GM21360 (cell line): ENCODE measurements at regions not wholly inside any gene's neighbourhood (a gene's known extent, or its start where the extent isn't known, plus 50 kb on each side); places are given as distances from the start of the nearest gene placed in this dataset.
"Not testable (repeated sequence)": the region's sequence is repeated elsewhere in the genome, so short reads cannot be mapped to it uniquely, and the experiment has no call there.

Experiments
- ATAC-seq: cut with Tn5 transposase; IDR thresholded peaks from one replicate; pipeline ENCODE4 v1.9.1; 2021; ENCODE audit warnings: mild to moderate bottlenecking, moderate library complexity; ENCODE audit not compliant: unreplicated experiment

DNA sequence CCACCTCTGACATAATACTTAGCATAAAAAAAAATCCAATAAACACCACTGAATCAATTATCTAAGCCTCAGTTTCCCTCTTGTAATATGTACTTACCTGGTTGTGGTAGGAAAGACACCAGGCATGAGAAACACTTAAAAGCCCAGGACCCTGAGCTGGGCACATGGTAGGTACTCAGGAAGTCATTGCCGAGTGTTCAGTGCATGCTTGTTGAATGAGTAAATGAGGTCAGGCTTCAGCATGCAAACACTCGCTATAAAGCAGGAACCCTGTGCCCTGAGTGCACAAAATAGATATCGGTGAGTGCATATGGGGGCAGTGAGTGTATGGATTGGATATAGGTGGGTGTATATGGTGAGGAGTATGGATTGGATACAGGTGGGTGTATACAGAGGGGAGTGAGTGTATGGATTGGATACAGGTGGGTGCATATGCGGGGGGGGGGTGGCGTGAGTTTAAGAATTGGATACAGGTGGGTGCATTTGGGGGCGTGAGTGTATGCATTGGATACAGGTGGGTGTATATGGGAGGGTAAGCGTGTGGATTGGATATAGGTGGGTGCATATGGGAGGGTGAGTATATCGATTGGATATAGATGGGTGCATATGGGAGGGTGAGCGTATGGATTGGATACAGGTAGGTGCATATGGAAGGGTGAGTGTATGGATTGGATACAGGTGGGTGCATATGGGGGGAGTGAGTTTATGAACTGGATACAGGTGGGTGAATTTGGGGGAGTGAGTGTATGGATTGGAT is 194.3 kb upstream of the MSX2 start:
- no peak for ATAC-seq

DNA sequence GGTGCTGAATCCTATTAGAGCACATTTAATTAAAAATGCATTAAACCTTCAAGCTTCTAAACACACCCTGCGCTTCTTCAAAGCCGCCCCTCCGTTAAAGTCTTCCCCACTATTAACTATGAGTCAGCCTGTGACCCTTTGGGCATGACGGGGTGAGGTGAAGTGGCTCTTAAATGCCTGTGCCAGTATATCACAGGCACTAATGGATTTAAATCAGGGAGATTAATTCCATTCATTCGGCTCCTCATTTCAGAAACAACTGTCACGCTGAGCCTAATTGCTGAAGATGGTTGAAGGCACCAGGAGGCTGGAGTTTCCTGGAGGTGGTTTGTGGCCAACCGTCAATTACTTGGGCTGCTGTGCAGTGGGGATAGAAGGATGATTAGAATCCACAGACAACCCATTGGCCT is 192.6 kb upstream of the MSX2 start:
- ATAC-seq: no peak

DNA sequence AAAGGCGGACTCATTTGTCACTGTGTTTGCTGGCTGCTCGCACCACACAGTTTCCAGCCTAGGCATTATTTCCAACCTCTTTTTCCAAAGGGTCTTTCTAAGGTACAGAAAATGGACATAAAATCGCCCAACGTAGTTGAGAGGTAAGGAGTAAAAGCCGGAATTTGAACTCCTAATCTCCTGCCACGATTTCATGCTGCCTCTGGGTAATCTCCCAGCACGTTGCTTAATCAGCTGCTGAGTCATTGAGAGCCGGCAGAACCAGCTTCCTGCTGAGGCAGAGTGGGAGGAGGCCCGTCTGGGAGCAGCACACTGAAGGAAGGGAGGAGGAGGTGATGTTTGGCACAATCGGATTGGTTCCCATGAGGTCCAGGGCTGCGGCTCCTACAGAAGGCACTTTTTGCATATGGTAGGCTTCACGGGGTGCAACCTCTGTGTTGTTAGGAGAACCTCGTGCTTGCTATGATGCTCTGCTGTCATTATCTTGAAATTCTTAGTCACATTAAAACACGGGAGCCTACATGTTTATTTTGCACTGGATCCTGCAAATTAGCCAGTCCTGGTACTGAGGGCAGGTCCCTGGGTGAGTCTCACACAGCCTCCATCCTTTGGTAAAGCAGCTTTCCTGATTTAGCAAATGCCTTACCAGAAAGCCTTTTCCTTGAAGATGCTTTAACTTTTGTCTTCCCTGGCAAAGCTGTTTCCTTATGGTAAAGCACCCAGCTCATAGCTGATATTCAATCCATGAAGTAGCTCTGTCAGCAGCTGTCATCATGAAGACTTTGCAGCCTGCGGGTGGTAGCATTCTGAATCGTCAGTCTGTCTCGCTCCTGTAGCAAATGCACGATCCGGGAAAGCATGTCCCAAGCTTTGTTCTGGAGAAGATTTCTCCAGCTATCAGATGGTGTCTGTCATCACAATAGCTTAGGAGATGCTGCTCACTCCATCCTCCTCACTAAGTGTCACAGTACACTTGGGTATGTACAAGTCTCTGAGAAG is 191.6 kb upstream of the MSX2 start:
- ATAC-seq: no peak

DNA sequence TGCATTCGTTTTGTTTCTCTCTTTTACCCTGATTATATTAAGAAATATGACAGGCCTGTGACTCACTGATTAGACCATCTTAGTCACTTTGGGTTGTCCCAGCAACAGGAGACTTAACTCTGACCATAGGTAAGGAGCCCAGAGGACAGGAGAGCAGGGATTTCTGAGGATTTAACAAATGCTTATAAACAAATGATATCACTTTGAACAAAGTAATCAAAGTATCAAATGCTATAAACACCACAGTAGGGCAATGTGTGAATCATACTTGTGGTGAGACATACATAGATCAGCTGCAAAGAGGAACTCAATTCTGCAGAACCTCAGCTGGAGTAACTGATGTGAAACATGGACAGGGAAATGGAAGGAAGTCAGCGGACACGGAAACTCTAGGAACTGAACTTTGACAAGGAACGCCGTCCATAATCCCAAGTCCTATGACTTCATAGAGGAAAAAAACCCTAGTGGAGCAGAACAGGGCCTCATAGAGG is 190.6 kb upstream of the MSX2 start:
- ATAC-seq: no peak

DNA sequence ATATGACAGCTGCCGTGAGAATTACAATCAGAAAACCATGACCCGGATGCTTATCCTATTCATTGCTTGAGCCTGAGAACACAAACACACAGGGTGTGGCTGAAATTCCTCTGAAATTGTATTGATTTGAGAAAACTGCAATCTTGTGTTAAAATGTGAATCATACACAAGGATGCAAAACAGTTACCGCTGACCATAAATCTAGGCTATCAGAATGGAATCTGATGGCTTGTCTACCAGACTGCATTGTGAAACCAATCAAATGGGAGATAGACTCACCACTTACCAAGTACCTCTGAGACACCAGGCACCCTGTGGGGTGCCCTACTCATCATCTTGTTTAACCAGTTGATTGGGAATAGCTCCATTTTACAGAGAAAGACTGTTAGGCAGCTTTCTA is 188.7 kb upstream of the MSX2 start:
- no peak for ATAC-seq

DNA sequence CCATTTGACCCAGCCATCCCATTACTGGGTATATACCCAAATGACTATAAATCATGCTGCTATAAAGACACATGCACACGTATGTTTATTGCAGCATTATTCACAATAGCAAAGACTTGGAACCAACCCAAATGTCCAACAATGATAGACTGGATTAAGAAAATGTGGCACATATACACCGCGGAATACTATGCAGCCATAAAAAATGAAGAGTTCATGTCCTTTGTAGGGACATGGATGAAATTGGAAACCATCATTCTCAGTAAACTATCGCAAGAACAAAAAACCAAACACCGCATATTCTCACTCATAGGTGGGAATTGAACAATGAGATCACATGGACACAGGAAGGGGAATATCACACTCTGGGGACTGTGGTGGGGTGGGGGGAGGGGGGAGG is 184.6 kb upstream of the MSX2 start:
- not testable (repeated sequence) for ATAC-seq

DNA sequence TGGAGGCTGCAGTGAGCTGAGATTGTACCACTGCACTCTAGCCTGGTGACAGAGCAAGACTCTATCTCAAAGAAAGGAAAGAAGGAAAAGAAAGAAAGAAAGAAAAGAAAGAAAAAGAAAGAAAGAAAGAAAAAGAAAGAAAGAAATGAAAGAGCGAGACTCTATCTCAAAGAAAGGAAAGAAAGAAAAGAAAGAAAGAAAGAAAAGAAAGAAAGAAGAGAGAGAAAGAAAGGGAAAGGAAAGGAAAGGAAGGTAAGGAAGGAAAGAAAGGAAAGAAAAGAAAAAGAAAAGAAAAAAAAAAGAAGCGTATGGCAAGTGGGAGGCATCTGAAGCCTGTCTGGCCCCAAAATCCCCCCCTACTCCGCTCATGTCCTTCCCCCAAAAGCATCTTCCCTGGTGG is 182.3 kb upstream of the MSX2 start:
- no peak for ATAC-seq

DNA sequence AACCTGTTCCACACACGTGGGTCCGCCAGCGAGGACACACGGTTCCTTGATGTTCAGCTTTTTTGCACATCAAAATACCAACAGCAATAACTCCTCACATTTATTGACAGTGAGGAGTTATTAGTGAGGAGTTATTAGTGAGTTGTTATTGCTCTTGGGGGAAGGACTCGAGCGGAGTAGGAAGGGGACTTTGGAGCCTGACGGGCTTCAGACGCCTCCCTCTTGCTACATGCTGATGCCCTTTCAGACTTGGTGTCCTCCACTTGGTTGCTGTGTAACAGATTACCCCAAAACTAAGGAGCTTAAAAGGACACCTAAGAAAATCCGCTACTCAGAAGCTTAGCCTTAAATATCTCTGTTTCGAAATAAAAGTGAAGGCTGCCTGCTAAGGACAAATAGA is 181.9 kb upstream of the MSX2 start:
- ATAC-seq: no peak

DNA sequence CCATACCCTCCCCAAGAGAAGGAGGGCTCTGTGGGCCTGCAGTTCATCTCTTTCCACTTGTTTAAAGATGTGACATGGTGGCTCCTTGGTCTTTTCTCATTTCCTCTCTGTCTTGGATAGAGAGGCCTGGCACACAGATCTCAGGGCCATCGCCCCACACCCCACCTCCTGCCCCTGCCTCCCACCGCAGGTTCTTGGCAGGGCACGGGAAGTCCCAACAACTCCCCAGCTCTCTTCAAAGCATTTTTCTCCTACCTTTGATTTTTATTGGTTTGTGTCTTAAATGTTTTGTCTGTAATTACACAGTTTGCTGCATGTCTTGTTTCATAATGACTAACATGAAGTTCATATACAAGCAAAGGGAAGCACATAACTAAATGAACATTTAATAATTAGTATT is 178.5 kb upstream of the MSX2 start:
- no peak for ATAC-seq

DNA sequence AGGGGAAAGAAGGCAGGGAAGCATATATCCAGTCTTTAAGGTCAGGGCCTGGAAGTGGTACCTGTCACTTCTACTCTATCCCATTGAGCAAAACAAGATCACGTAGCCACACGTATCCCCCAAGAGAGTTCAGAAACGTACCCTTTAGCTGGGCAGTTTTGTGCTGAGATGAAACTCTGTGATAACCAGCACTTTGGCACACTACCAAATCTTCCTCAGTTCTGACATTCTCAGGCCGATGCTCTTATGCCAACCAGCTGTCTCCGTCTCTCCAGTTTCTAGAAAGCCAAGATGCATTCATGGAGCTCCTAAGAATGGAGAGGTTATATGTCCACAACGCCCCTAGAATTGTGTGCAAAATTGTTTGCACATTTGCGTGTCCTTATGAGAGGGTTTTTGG is 176.6 kb upstream of the MSX2 start:
- ATAC-seq: no peak

DNA sequence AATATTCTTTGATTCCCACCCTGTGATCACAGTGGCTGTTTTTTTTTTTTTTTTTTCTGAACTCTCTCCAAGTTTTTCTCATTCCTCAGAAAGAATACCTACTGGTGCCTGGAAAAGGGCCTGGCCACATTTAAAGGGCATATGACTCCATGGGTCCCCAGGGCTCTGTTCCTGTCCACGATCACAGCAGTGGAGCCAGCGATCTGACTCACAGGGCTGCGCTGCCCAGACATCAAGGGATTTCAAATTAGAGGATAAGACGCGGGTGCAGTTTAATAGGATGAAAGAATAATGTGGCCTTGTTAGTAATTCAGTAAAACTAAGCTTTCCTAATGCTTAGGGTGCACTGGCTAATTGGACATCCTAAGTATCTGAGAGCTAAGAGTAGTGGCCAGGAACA is 175.1 kb upstream of the MSX2 start:
- no peak for ATAC-seq

DNA sequence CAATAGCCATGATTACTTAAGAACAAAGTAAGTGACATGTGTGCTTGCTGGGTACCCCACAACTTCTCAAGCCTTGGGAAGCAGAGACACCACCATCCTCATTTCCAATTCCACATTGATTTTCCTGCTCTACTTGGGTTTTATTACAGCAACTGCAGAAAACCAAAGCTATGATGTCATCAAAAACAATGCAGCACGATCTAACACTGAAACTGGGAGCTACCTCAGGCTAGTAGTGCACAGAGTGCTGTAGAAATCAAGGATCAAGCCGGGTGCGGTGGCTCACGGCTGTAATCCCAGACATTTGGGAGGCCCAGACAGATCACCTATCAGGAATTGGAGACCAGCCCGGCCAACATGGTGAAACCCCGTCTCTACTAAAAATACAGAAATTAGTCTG is 174.4 kb upstream of the MSX2 start:
- no peak for ATAC-seq

DNA sequence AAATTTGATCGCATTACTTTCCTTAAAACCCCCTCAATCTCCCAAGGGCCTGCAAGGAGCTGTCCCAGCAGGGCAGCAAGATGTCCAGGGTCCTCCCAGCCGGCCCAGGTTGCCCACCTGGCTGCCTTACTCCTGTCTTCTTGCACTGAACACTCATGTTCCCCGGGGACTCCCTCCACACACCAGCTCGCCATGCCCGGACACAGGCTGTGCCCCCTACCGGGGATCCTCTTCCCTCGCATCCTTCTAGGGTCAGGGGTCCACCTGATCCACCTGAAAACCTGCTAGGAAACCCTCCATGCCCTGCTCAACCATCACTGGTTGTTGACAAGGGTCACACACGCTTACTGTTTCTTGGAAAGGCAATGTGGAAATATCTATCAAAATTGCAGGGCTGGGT is 172.0 kb upstream of the MSX2 start:
- ATAC-seq: no peak

DNA sequence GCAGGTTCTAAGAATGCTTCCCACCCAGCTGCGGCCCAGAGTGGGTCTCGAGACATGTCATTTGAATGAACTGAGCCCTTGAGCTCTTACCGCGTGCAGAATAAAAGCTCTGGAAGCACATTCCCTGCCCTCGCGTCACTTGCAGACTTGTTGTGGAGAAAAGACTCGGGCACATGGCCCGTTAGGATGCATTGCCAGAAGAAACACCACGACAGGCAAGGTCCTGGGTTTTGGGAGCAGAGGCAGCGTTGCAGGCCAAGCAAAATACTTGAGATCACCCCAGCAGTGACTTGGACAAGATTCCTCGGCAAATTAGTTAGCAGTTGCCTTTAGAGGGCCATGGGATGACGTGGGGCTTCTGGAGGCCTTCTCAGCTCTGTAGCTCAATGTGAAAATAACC is 170.8 kb upstream of the MSX2 start:
- no peak for ATAC-seq

DNA sequence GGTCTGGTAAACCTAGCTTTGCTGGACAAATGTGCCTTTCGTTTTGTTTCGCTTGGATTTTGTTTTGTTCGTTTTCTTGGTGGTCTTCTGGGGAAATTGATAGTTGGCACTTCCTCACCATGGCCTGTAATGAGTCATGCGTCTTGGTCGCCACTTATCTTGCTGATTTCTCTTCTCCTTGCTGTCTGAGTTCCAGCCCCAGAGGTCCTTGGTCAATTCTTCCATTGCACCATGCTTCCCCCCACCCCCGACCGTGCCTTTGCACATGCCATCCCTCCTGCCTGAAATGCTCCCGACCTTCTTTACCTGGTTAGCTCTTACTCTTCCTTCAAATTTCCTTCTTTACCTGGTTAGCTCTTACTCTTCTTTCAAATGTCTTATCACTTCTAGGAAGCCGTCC is 168.7 kb upstream of the MSX2 start:
- no peak for ATAC-seq

DNA sequence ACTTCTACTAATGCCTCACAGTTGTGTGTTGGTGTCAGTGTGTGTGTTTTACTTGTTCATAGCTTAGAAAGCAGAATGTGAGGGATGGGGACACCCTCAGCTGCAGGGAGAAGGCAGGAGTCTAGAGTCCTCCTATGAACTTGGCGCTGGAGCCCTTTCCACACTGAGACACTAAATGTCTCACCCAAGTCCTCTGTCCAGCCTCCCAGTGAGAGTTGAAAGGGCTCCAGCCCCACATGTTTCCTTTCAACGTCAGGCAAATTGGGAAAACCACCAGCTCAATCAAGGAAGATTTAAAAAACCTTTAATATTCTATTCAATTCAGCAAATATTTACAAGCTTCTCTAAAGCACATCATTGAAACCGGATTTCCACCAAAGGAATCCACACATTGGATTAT is 167.6 kb upstream of the MSX2 start:
- ATAC-seq: no peak

DNA sequence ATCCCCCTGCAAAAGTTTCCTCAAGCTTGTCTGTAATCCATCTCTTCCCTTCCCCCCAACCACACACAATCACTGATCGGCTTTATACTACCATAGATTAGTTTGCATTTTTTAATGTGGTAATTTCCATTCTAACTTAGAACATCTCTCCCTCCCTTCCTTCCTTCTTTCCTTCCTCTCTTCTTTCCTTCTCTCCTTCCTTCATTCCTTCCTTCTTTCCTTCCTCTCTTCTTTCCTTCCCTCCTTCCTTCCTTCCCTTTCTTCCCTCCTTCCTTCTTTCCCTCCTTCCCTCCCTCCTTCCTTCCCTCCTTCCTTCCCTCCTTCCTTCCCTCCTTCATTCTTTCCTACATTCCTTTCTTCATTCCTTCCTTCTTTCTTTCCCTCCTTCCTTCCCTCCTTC is 166.2 kb upstream of the MSX2 start:
- no peak for ATAC-seq

DNA sequence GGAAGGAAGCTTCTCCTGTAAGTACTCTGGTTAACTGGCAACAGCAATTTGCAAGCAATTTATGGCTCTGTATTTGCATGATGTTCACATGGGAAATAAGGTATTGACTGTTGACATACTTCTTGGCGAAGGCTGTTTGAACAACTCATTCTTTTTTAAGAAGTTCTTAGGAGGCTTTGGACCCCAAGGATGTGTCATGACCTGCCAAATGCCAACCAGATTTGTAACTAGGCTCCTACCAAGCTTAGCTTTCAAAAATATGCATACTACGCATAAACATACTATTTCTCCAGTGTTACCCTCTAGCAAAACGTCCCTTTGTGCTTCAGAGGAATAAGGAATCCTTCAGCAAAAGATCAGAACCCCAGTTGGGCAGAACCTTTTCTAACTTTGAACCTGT is 165.2 kb upstream of the MSX2 start:
- ATAC-seq: no peak

DNA sequence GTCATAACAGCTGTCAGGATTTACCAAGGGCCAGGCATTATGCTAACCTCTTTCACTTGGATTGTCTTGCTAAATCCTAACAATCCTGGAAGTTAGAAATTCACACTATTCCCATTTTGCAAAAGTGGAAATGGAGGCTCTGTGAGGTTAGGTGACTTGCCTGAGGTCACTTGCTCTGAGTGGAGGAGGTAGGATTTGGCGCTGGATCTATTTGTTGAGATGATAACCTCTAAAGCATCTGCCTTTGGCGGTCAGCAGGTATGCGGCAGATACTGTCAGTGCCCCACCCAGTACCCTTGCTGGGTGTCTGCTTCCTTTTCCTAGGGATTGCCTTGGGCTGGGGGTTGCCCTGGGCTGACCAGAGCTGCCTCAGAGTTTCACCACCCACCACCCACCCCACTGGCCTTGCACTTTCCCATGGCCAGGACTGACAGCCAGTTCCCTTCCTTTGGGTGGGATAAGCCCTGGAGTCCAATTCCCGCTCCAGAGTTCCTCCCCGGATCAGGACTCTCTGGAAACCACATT is 164.8 kb upstream of the MSX2 start:
- ATAC-seq: no peak

DNA sequence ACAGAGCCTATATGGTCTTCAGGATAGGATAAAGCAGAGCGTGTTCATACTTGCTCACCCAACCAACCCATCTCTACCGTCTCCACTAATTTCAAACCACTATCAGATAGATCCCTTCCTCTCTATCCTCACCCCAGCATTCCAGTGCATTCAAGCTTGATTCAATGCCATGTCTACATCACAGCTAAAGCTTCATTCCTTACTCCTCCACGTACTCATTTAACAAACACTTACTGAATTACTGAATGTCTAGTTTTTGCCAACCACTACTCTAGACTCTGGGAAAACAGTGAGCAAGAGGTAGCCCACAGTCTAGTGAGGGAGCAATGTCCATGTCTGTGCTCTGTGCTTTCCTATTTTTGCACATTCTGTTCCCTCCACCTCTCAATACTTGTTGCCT is 163.5 kb upstream of the MSX2 start:
- ATAC-seq: no peak

DNA sequence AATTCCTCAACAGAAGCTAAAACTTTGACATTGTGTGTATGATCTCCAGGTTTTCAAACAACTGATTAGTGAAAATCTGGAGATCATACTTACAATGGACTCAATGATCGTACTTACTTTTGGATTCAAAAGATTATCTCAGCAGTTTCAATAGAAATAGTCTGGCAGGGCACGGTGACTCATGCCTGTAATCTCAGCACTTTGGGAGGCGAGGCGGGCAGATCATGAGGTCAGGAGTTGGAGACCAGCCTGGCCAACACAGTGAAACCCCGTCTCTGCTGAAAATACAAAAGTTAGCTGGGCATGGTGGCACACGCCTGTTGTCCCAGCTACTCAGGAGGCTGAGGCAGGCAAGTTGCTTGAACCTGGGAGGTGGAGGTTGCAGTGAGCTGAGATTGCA is 161.3 kb upstream of the MSX2 start:
- not testable (repeated sequence) for ATAC-seq

DNA sequence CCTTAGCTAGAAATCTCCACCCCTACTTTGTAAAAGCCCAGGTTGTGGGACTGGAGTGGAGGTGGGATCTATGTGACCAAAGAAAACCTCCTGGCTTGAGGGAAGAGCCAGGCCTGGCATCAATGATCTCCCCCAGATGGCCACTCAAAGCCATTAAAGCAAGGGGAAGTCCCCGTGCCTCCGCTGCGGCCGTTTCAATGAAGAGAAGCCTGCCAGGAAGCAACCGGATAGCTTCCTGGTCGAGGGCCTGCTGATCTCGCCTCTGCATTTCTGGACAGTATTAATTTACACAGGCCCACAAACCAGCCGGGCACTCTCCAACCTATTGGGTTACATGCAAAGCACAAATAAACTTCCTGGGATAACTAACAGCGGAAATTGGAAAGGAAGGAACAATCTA is 160.5 kb upstream of the MSX2 start:
- no peak for ATAC-seq
